Gastroesophageal sphincter (tissue), 3 donors: ENCODE measurements at regions not wholly inside any gene's neighbourhood (a gene's known extent, or its start where the extent isn't known, plus 50 kb on each side); places are given as distances from the start of the nearest gene placed in this dataset.

ENCODE experiments used
- CTCF ChIP-seq, 4 experiments: fragments of 200-600 bp in 2 of 4; fragments of 450-650 bp in 2 of 4; sonication (generic) in 1 of 4; IDR thresholded peaks; one replicate each; pipeline ENCODE4 v1.5.1; 2017 to 2019; ENCODE audit warnings: antibody characterized with exemption in 4 of 4, mild to moderate bottlenecking in 2 of 4, moderate library complexity in 2 of 4
- POLR2A ChIP-seq, 2 donors: fragments of 450-650 bp; IDR thresholded peaks; one replicate each; pipeline ENCODE4 v1.6.1; 2017; ENCODE audit warnings: antibody characterized with exemption in 2 of 2, mild to moderate bottlenecking in 2 of 2, moderate library complexity in 1 of 2
- POLR2AphosphoS5 ChIP-seq: sonication (generic); formaldehyde crosslinking; IDR thresholded peaks from one replicate; pipeline ENCODE4 v1.6.1; 2017; ENCODE audit warnings: antibody characterized with exemption

GRCh38 chr6:15773806-15774410 lies 111.1 kb upstream of the DTNBP1 start:
- TF ChIP-seq CTCF (IDR thresholded peaks at IDR 0.05) (no peak), POLR2AphosphoS5 (no peak), POLR2A (IDR thresholded peaks at IDR 0.05) (no peak)
